SU-DHL-6 (cell line): ENCODE measurements at regions not wholly inside any gene's neighbourhood (a gene's known extent, or its start where the extent isn't known, plus 50 kb on each side); places are given as distances from the start of the nearest gene placed in this dataset.

Experiments
- CTCF ChIP-seq: fragments of 200-600 bp; sonication (generic); IDR thresholded peaks from one replicate; pipeline ENCODE4 v1.5.1; 2017; ENCODE audit warnings: antibody characterized with exemption, mild to moderate bottlenecking, low read length, moderate library complexity; ENCODE audit not compliant: insufficient read depth, poor library complexity, severe bottlenecking
- EZH2phosphoT487 ChIP-seq: fragments of 200-600 bp; sonication (generic), shearing (Covaris generic); conservative IDR thresholded peaks from 2 replicates; pipeline ENCODE4 v1.6.1; 2018; ENCODE audit warnings: mild to moderate bottlenecking, antibody characterized with exemption, low read length, moderate library complexity, mixed read lengths

DNA sequence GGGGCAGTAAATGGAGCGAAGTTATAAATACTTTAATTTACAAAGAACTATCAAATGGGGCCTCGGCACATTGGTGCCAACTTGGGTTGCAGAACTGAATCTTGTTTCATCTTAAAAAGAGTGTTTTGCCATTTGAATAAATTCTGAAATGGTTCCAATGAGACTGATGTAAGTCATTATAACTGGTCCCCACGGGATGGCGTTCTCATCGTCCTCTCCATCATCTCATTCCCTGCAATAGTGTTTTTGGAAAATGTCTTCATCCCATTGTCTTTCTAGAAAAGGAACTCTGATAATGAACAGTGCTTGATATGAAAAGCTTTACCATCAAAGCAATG, 422.0 kb upstream of the ID2 start:
- TF ChIP-seq CTCF (no peak), EZH2phosphoT487 (no peak)
